Loucy (cell line): ENCODE measurements at regions not wholly inside any gene's neighbourhood (a gene's known extent, or its start where the extent isn't known, plus 50 kb on each side); places are given as distances from the start of the nearest gene placed in this dataset.

Source experiments
- H2AFZ ChIP-seq: fragments of 200-600 bp; sonication (generic); 2 replicates; pipeline ENCODE4 v1.6.0; 2016; ENCODE audit warnings: antibody characterized with exemption, mild to moderate bottlenecking, low read length, moderate library complexity
- H3F3A ChIP-seq: fragments of 200-600 bp; 2 replicates; pipeline ENCODE4 v1.6.0; 2016; ENCODE audit warnings: antibody characterized with exemption, low read depth, mild to moderate bottlenecking
- H3K27me3 ChIP-seq: fragments of 200-600 bp; sonication (generic); 2 replicates; pipeline ENCODE4 v1.6.1; 2014; ENCODE audit warnings: low read length, mild to moderate bottlenecking; ENCODE audit not compliant: insufficient read depth, poor library complexity, severe bottlenecking
- H3K36me3 ChIP-seq: fragments of 200-600 bp; sonication (generic); 2 replicates; pipeline ENCODE4 v1.6.1; 2016; ENCODE audit warnings: low read length; ENCODE audit not compliant: insufficient read depth
- H3K4me1 ChIP-seq: fragments of 200-600 bp; sonication (generic); 2 replicates; pipeline ENCODE4 v1.5.1; 2014; ENCODE audit warnings: low read length, mild to moderate bottlenecking; ENCODE audit not compliant: insufficient read depth, poor library complexity, severe bottlenecking
- H3K4me2 ChIP-seq: fragments of 200-600 bp; sonication (generic); 2 replicates; pipeline ENCODE4 v1.6.0; 2014; ENCODE audit warnings: antibody characterized with exemption, low read length, low read depth, mild to moderate bottlenecking; ENCODE audit not compliant: poor library complexity, severe bottlenecking
- H3K4me3 ChIP-seq: fragments of 200-600 bp; sonication (generic); 2 replicates; pipeline ENCODE4 v1.5.1; 2014; ENCODE audit warnings: low read length, mild to moderate bottlenecking, mixed read lengths; ENCODE audit not compliant: poor library complexity, severe bottlenecking
- H3K79me2 ChIP-seq: fragments of 200-600 bp; sonication (generic); 2 replicates; pipeline ENCODE4 v1.6.1; 2014; ENCODE audit warnings: low read length; ENCODE audit not compliant: insufficient read depth
- H3K9ac ChIP-seq: fragments of 200-600 bp; sonication (generic); 2 replicates; pipeline ENCODE4 v1.6.0; 2014; ENCODE audit warnings: mild to moderate bottlenecking, low read depth, low read length, moderate library complexity; ENCODE audit not compliant: poor library complexity, severe bottlenecking
- H3K9me2 ChIP-seq: fragments of 200-600 bp; sonication (generic); replicated peaks from 2 replicates; pipeline ENCODE4 v1.6.1; 2016; ENCODE audit warnings: low read depth, low read length, mixed read lengths
- H3K9me3 ChIP-seq: fragments of 200-600 bp; sonication (generic); 2 replicates; pipeline ENCODE4 v1.6.1; 2014; ENCODE audit warnings: mild to moderate bottlenecking, antibody characterized with exemption, low read length, low read depth; ENCODE audit not compliant: insufficient read depth
- H4K20me1 ChIP-seq: fragments of 200-600 bp; sonication (generic); 2 replicates; pipeline ENCODE4 v1.6.0; 2014; ENCODE audit warnings: antibody characterized with exemption, low read length, mild to moderate bottlenecking; ENCODE audit not compliant: insufficient read depth, poor library complexity, severe bottlenecking
- EZH2phosphoT487 ChIP-seq: fragments of 200-600 bp; IDR thresholded peaks from 2 replicates; pipeline ENCODE4 v1.6.1; 2018; ENCODE audit warnings: antibody characterized with exemption, mild to moderate bottlenecking, moderate library complexity, borderline replicate concordance
- TF ChIP-seq, protein P1 (sequence below): fragments of 200-600 bp; sonication (generic); conservative IDR thresholded peaks from 2 replicates; pipeline ENCODE4 v1.5.1; 2014; ENCODE audit warnings: mild to moderate bottlenecking, antibody characterized with exemption, low read length

DNA sequence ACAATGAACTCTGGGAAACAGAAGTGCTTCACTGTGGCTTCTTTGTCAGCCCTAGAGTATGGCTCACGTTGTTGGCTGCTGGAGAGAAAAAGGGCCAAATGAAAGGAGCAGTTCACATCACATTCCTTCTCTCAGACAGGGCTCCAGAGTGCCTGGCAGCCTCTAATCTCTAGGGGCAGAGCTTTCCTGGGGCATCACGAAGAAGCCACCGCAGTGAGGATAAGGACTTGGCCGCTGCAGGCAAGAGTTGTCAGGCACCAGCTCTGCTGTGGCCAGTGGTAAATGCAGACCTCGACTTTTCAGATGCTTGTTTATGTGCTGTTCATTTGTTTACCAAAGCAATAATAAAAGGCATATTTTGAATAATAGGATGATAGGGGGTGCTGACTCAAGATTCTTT lies 227.2 kb downstream of the ICE1 start:
- H4K20me1 ChIP-seq: no peaks in the 10 kb centered on the region
- H3K4me2 ChIP-seq: no peak overlapping the region
- no peak overlapping the region for H2AFZ ChIP-seq
- H3K36me3 ChIP-seq: no peaks in the 10 kb centered on the region
- no peak overlapping the region for H3K9ac ChIP-seq
- no peaks in the 10 kb centered on the region for H3K27me3 ChIP-seq
- no peaks in the 10 kb centered on the region for H3K4me1 ChIP-seq
- no peaks in the 10 kb centered on the region for H3K79me2 ChIP-seq
- H3F3A ChIP-seq: no peaks in the 10 kb centered on the region
- peaks cover 7% of the 10 kb centered on the region; the same call in 1 of the 2 replicates for H3K9me3 ChIP-seq
- no peaks in the 10 kb centered on the region for H3K9me2 ChIP-seq
- TF ChIP-seq, protein P1, sequence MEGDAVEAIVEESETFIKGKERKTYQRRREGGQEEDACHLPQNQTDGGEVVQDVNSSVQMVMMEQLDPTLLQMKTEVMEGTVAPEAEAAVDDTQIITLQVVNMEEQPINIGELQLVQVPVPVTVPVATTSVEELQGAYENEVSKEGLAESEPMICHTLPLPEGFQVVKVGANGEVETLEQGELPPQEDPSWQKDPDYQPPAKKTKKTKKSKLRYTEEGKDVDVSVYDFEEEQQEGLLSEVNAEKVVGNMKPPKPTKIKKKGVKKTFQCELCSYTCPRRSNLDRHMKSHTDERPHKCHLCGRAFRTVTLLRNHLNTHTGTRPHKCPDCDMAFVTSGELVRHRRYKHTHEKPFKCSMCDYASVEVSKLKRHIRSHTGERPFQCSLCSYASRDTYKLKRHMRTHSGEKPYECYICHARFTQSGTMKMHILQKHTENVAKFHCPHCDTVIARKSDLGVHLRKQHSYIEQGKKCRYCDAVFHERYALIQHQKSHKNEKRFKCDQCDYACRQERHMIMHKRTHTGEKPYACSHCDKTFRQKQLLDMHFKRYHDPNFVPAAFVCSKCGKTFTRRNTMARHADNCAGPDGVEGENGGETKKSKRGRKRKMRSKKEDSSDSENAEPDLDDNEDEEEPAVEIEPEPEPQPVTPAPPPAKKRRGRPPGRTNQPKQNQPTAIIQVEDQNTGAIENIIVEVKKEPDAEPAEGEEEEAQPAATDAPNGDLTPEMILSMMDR: no peak
- TF ChIP-seq EZH2phosphoT487: no peak
- no peak overlapping the region for H3K4me3 ChIP-seq

DNA sequence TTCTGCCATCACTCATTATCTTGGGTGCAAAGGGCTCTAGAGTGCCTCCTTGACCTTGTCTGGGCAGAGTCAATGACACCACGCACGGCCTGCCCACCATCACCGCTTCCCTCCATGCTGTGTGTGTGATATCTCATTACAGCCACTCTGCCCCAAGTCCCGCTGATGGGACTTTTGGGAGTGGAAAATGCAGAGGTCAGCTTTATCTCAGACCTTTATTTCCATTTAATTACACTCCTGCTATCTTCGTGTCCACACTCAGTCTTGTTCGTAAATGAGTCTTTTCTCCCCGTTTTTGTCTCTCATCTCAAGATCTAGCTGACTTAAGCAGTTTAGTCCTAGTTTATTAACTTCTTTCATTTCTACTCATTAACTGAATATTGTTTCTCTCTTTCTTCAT lies 226.2 kb downstream of the ICE1 start:
- H3K9me3 ChIP-seq: peaks cover 7% of the 10 kb centered on the region; the same call in 1 of the 2 replicates
- H2AFZ ChIP-seq: no peak overlapping the region
- no peaks in the 10 kb centered on the region for H4K20me1 ChIP-seq
- H3K36me3 ChIP-seq: no peaks in the 10 kb centered on the region
- TF ChIP-seq, protein P1: no peak
- no peak for TF ChIP-seq EZH2phosphoT487
- H3F3A ChIP-seq: no peaks in the 10 kb centered on the region
- H3K4me1 ChIP-seq: no peaks in the 10 kb centered on the region
- H3K9me2 ChIP-seq: no peaks in the 10 kb centered on the region
- H3K79me2 ChIP-seq: no peaks in the 10 kb centered on the region
- H3K9ac ChIP-seq: no peak overlapping the region
- no peak overlapping the region for H3K4me2 ChIP-seq
- no peak overlapping the region for H3K4me3 ChIP-seq
- no peaks in the 10 kb centered on the region for H3K27me3 ChIP-seq

DNA sequence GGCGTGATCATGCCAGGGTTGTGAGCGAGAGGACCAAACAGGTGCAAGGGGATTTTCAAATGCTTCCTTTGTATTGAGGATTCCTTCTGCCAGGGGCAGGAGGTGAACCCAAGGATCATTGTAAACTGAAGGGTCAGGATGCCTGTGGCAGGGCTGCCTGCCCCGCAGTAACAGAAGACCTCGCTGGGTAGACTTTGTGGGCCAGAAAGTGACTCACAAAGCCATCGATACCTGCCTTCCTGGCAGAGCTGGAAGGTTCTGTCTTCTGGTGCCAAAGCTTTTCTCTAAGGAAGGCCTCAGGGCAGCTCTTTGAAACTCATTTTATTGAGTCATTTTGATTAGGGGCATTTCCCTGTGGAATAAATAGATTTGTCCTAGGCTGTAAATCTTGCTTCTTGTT lies 223.4 kb downstream of the ICE1 start:
- Histone ChIP-seq H3K4me3 (no peak overlapping the region), H2AFZ (no peak overlapping the region), H4K20me1 (no peaks in the 10 kb centered on the region), H3K36me3 (no peaks in the 10 kb centered on the region), H3K9me3 (peaks cover 7% of the 10 kb centered on the region; the same call in 1 of the 2 replicates), H3K4me1 (no peaks in the 10 kb centered on the region), H3F3A (no peaks in the 10 kb centered on the region), H3K4me2 (no peak overlapping the region), H3K27me3 (no peaks in the 10 kb centered on the region), H3K9ac (no peak overlapping the region), H3K9me2 (no peaks in the 10 kb centered on the region), H3K79me2 (no peaks in the 10 kb centered on the region)
- TF ChIP-seq, protein P1: no peak
- no peak for TF ChIP-seq EZH2phosphoT487
